Nephron progenitor cell (in vitro differentiated cells): ENCODE measurements at regions not wholly inside any gene's neighbourhood (a gene's known extent, or its start where the extent isn't known, plus 50 kb on each side); places are given as distances from the start of the nearest gene placed in this dataset.

Source experiments
- DNase-seq: peaks from one replicate; pipeline ENCODE4 v3.0.0; 2021
- H3K27ac Mint-ChIP-seq: 2 replicates; pipeline ENCODE4 v1.8.0; 2021; ENCODE audit warnings: mild to moderate bottlenecking, moderate library complexity, mixed read lengths
- H3K27me3 Mint-ChIP-seq: 2 replicates; pipeline ENCODE4 v1.8.0; 2021; ENCODE audit warnings: mild to moderate bottlenecking, low read depth, mixed read lengths; ENCODE audit not compliant: poor library complexity
- H3K36me3 Mint-ChIP-seq: 2 replicates; pipeline ENCODE4 v1.8.0; 2021; ENCODE audit warnings: low read depth, mixed read lengths
- H3K4me1 Mint-ChIP-seq: 2 replicates; pipeline ENCODE4 v1.8.0; 2021; ENCODE audit warnings: mixed read lengths
- H3K4me3 Mint-ChIP-seq: 2 replicates; pipeline ENCODE4 v1.8.0; 2021; ENCODE audit warnings: mild to moderate bottlenecking, moderate library complexity, mixed read lengths
- H3K9me3 Mint-ChIP-seq: 2 replicates; pipeline ENCODE4 v1.8.0; 2021; ENCODE audit warnings: mild to moderate bottlenecking, moderate library complexity, mixed read lengths
- CTCF ChIP-seq: fragments of 200-600 bp; sonication (generic); IDR thresholded peaks from 2 replicates; pipeline ENCODE4 v1.5.0; 2021; ENCODE audit warnings: antibody characterized with exemption

- peaks cover 6% of the 10 kb centered on the region for H3K27me3 Mint-ChIP-seq
- TF ChIP-seq CTCF, result no peak
- H3K4me1 Mint-ChIP-seq, result no peaks in the 10 kb centered on the region
- H3K27ac Mint-ChIP-seq, result no peak overlapping the region
- DNase-seq, result no peak
- no peak overlapping the region for H3K4me3 Mint-ChIP-seq
- no peaks in the 10 kb centered on the region for H3K9me3 Mint-ChIP-seq
- H3K36me3 Mint-ChIP-seq, result no peaks in the 10 kb centered on the region
Observed at GRCh38 chr1:95383111-95383510, 149.1 kb downstream of the RWDD3 start.

GRCh38 chr1:95384567-95384966 lies 150.6 kb downstream of the RWDD3 start:
- Mint-ChIP-seq H3K27me3 (peaks cover 6% of the 10 kb centered on the region), H3K4me1 (no peaks in the 10 kb centered on the region), H3K4me3 (no peak overlapping the region), H3K9me3 (no peaks in the 10 kb centered on the region), H3K27ac (no peak overlapping the region), H3K36me3 (no peaks in the 10 kb centered on the region)
- peak; percentile 91 for DNase-seq
- TF ChIP-seq CTCF, result no peak

- no peak overlapping the region for H3K27ac Mint-ChIP-seq
Observed at GRCh38 chr1:95386371-95386770, 152.4 kb downstream of the RWDD3 start.

GRCh38 chr1:95386915-95387314 lies 152.9 kb downstream of the RWDD3 start:
- TF ChIP-seq CTCF, result no peak
- Mint-ChIP-seq H3K27ac (no peak overlapping the region), H3K27me3 (peaks cover 6% of the 10 kb centered on the region), H3K4me3 (no peak overlapping the region), H3K9me3 (no peaks in the 10 kb centered on the region), H3K4me1 (no peaks in the 10 kb centered on the region), H3K36me3 (no peaks in the 10 kb centered on the region)
- no peak for DNase-seq

More at GRCh38 chr1:95386371-95386770, 152.4 kb downstream of the RWDD3 start:
- no peaks in the 10 kb centered on the region for H3K9me3 Mint-ChIP-seq
- no peak for TF ChIP-seq CTCF
- H3K27me3 Mint-ChIP-seq, result peaks cover 6% of the 10 kb centered on the region
- no peak overlapping the region for H3K4me3 Mint-ChIP-seq
- no peaks in the 10 kb centered on the region for H3K4me1 Mint-ChIP-seq
- DNase-seq, result no peak
- no peaks in the 10 kb centered on the region for H3K36me3 Mint-ChIP-seq

- no peak for TF ChIP-seq CTCF
- H3K9me3 Mint-ChIP-seq, result no peaks in the 10 kb centered on the region
- H3K4me3 Mint-ChIP-seq, result no peak overlapping the region
- no peaks in the 10 kb centered on the region for H3K36me3 Mint-ChIP-seq
- H3K27ac Mint-ChIP-seq, result no peak overlapping the region
- DNase-seq, result no peak
- H3K27me3 Mint-ChIP-seq, result peaks cover 6% of the 10 kb centered on the region
- H3K4me1 Mint-ChIP-seq, result no peaks in the 10 kb centered on the region
Observed at GRCh38 chr1:95388031-95388430, 154.0 kb downstream of the RWDD3 start.

GRCh38 chr1:95393434-95393833 lies 159.4 kb downstream of the RWDD3 start:
- no peaks in the 10 kb centered on the region for H3K36me3 Mint-ChIP-seq
- H3K9me3 Mint-ChIP-seq, result peaks cover 4% of the 10 kb centered on the region
- peaks cover 3% of the 10 kb centered on the region for H3K27me3 Mint-ChIP-seq
- H3K27ac Mint-ChIP-seq, result no peak overlapping the region
- peaks cover 8% of the 10 kb centered on the region for H3K4me1 Mint-ChIP-seq
- no peak for TF ChIP-seq CTCF
- no peak overlapping the region for H3K4me3 Mint-ChIP-seq
- no peak for DNase-seq
